ENCODE measurements at regions not wholly inside any gene's neighbourhood (a gene's known extent, or its start where the extent isn't known, plus 50 kb on each side); places are given as distances from the start of the nearest gene placed in this dataset.
"Not testable (repeated sequence)": the region's sequence is repeated elsewhere in the genome, so short reads cannot be mapped to it uniquely, and the experiment has no call there.

DNA sequence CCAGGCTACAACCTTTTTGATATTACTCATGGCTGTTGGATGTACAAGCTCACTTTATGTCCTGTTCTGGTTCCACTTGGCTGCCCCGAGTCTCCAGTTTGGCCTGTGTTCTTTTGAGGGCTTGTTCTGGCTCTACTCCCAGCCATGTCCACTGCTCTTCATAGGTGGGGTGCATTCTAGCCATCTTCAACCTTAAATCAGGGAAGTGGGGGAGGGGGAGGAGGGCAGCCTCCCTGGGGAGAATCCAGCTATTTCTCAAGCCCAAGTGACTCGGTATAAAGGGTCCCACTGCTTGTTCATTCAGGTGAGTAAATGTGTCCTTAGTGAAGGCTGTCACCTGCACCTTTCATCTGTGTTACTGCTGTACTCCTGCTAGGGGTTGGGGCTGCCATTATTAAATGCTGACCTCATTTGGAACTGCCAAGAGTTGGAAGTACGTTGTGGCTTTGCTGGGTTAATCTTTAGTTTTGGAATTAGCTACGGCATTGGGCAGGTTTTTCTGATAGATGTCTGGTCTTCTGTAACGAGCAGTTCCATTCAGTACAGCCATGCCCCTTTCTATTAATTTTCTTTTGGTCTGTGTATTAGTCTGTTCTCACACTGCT lies 255.8 kb downstream of the GOLGA6L6 start:
- not testable (repeated sequence) for DNase-seq

DNA sequence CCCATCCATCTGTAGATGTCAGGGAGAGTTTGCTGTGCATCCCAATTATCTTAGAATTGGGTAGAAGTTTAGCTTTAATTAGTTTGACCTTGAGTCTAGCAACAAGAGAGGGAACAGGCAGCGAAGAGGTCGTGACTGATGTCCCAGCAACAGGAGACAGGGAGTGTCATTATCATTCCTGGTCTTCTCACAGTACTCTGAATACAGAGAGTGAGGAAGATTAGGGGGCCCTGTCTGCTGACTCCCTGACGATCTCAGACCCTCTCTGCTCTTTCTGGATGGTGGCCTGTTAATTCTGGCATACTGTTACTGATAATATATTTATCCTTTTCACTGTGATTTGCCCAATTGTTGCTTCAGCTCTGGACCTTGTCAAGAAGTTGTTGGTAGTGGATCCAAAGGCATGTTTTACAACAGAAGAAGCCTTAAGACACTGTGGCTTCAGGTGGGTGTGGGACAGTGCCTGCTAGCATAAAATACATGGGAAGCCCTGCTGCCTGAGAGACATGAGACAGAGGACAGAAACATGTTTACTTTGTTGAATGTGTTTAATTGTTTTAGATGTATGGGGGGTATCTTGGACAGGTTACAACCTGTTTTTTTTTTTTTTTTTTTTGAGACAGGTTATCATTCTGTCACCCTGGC lies 256.6 kb downstream of the GOLGA6L6 start:
- DNase-seq: not testable (repeated sequence)

DNA sequence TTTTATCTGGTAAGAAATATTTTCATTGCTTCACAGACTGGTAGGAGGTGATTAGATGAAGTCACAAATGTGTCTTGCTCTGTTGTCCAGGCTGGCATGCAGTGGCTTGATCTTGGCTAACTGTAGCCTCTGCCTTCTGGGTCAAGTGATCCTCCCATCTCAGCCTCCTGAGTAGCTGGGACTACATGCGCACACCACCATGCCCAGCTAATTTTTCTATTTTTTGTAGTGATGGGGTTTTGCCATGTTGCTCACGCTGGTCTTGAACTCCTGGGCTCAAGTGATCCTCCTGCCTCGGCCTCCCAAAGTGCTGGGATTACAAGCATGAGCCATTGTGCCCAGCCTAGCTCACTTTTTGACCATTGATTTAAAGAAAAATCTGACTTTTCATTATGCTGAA lies 257.9 kb downstream of the GOLGA6L6 start:
- not testable (repeated sequence) for DNase-seq

DNA sequence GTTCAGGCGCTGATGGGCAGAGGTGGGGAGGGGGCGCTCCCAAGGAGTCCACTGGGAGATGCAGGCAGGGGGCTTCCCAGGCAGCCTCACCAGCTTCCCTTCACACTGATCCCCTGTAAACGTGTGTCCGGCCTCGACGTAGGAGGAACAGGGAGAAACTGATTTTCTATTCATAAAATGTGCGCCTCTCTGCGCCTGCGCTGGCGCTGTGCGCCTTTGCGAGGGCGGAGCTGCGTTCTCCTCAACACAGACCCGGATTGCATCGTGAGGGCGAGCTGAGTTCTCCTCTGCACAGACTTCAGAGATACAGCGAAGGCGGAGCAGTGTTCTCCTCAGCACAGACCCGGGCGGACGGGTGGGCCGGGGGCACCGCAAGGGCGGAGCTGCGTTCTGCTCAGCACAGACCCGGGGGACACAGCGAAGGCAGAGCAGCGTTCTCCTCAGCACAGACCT lies 259.1 kb downstream of the GOLGA6L6 start:
- DNase-seq: not testable (repeated sequence)

DNA sequence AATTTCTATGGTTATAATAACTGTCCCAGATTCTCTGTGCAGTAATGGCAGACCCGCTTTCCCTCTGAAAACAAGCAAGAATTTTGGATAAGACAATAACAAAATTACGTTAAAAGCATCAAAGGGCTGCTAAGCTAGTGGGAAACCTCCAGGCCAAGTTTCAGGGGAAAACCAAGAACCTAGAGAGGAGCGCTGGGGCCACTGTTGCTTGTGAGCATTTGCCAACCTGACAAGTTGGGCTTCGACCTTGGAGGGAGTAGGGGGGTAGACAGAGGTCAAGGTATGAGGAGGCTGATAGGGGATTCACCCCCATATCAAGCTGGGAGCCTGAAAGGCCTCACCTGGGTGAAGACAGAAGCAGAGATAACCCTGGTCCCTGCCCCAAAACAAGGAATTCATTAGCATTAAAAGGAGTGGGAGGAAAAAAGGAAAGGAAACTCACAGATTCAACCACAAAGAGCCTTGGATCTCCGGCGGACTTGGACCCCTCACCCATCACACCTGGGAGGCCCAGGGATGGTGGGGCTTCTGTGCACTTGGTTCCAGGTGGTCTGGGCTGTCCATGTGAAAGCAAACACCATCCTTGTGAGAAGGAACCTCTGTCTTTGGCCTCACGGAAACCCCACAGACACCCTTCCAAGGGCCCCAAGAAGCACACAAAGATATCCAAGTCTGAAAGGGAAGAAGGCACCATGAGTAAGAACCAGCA lies 259.9 kb downstream of the GOLGA6L6 start:
- DNase-seq: not testable (repeated sequence)

GRCh38 chr15:20280933-20281463 lies 260.6 kb downstream of the GOLGA6L6 start:
- DNase-seq: no peak

DNA sequence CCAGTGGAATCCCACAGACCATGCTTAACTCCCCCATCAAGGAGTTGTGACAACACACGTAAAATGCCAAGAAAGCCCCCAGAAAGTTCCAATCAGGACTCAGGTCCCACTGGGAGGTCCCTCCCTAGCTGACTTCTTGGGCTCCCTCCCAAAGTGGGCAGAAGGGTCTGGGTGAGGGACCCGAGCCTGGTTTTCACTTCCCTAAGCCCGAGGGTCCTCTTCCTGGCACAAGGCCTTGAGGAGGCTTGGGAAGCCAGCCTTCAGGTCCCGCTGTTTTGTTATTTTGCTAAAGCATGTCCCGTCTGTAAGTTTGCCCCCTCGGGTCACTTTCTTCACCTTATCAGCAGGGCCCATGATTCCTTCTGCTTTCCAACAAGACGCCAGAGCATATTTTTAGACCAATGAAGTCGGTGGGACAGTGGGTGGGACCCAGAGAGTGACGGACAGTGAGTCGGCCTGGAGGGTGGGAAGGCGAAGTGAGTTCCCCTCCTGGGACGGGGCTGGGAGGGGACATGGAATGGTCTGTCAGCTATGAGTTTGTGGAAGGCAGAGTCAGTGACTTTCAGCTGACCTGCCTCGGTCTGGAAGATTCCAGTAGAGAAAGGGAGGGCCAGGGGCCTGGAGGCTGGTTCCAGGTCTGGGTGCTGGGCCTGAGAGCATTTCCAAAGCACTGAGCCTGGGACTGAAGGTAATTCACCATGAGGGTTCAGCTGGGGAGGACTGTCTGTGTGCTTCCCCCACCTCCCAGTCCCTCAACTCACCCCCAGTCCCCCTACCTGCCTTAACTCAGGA lies 261.3 kb downstream of the GOLGA6L6 start:
- DNase-seq: not testable (repeated sequence)

GRCh38 chr15:20279056-20279455 lies 262.5 kb downstream of the GOLGA6L6 start:
- not testable (repeated sequence) for DNase-seq

- not testable (repeated sequence) for DNase-seq
Observed at GRCh38 chr15:20278376-20278775, 263.2 kb downstream of the GOLGA6L6 start.

- DNase-seq: not testable (repeated sequence)
Observed at GRCh38 chr15:20277451-20277850, 264.1 kb downstream of the GOLGA6L6 start.

GRCh38 chr15:20276312-20277114 lies 265.1 kb downstream of the GOLGA6L6 start:
- not testable (repeated sequence) for DNase-seq

DNA sequence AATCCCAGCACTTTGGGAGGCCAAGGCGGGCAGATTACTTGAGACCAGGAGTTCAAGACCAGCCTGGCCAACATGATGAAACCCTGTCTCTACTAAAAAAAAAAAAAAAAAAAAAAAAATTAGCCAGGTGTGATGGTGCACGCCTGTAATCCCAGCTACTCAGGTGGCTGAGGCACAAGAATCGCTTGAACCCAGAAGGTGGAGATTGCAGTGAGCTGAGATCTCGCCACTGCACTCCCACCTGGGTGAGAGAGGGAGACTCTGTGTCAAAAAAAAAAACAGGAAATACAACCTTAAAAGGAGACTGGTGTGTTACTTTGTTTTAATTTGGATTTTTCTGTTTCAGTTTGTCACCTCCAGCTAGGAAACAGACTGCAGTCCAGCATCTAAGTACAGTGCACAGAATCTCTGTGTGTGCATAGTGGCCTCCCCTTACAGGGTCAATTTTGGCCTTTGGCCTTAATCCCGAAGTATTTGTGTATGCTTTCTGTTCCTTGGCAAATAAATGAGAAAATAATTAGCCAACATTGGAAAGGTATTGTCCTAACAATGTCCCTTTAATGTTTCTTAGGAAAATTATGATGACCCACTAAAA lies 266.1 kb downstream of the GOLGA6L6 start:
- DNase-seq: not testable (repeated sequence)

GRCh38 chr15:20272422-20273184 lies 269.0 kb downstream of the GOLGA6L6 start:
- DNase-seq: no peak

DNA sequence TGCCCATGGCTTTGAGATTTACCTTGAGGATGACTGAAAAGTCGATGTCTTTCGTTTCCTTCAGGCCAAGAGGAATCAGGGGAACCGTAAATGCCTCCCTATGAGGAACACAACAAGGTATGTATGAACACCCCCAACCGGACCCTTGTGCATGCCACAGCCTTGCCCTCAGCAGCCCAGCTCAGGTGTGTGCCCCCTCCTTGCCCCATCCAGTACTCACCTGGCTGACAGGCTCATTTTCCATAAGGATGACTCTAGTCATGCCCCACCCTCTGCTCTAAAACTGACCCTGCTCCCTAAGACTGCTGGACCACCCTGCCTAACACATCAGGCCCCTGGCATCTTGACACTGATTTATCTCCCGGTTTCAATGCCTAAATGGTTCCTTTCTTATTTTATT lies 270.0 kb downstream of the GOLGA6L6 start:
- DNase-seq: no peak

DNA sequence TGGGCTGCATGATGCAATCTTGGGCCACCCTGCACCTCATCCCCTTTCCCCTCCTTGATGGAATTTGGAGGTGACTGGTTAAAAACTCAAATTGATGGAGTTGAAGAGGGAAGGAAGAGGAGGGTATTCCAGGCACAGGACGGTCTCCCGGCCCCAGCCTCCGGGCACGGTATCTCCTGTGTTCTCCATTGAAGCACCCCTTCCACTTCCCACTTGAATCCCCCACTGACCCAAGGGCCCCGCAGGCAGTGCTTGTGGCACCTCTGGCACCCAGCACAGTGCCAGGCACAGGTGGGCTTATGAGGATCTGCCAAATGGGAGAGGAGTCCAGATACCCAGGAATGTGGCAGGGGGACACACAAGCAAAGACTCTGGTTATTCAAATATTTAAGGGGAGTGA lies 271.6 kb downstream of the GOLGA6L6 start:
- not testable (repeated sequence) for DNase-seq

DNA sequence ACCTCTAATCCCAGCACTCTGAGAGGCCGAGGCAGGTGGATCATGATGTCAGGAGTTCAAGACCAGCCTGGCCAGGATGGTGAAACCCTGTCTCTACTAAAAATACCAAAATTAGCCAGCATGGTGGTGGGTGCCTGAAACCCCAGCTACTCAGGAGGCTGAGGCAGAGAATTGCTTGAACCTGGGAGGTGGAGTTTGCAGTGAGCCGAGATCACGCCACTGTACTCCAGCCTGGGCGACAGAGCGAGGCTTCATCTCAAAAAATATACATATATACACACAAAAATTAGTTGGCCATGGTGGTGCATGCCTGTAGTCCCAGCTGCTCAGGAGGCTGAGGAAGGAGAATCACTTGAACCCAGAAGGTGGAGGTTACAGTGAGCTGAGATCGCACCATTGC lies 273.6 kb downstream of the GOLGA6L6 start:
- not testable (repeated sequence) for DNase-seq

DNA sequence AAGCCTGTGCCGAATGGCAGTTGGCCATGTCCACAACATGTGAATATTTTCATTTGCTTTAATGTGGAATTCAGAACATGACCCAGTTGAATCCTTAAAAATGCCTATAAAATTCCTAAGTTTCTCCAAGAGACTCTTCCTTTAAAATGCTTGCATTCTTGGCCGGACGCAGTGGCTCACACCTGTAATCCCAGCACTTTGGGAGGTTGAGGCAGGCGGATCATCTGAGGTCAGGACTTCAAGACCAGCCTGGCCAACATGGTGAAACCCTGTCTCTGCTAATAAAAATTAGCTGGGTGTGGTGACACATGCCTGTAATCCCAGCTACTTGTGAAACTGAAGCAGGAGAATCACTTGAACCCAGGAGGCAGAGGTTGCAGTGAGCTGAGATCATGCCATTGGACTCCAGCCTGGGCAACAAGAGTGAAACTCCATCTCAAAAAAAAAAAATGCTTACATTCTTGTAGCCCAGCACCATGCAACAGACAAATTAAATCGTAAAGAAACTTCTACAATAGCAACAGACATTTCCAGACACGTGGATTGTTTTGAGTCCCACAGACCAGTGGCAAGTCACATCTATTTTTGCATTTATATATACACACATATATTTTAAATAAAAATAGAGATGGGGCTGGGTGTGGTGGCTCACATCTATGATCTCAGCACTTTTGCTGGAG lies 274.4 kb downstream of the GOLGA6L6 start:
- not testable (repeated sequence) for DNase-seq

DNA sequence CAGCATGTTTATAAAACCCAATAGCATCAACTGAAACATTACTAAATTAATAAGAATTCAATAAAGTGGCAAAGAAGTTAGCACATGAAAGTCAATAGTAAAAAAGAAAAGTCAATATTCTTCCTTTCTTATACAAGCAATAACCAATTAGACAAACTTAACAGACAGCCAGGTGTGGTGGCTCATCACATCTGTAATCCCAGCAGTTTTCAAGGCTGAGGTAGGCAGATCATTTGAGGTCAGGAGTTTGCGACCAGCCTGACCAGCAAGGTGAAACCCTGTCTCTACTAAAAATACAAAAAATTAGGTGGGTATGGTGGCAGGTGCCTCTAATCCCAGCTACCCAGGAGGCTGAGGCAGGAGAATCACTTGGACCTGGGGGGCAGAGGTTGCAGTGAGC lies 275.9 kb downstream of the GOLGA6L6 start:
- DNase-seq: not testable (repeated sequence)

GRCh38 chr15:20261321-20262280 lies 280.0 kb downstream of the GOLGA6L6 start:
- DNase-seq: not testable (repeated sequence)

Data from activated CD4-positive, alpha-beta T cell treated with anti-CD3 and anti-CD28 coated beads for 1 hour (primary cell).